PFSK-1 (cell line): ENCODE measurements at regions not wholly inside any gene's neighbourhood (a gene's known extent, or its start where the extent isn't known, plus 50 kb on each side); places are given as distances from the start of the nearest gene placed in this dataset.

Source experiments
- FOXP2 ChIP-seq: optimal IDR thresholded peaks from 2 replicates; pipeline ENCODE3; 2011; ENCODE audit warnings: borderline replicate concordance, control low read depth, inconsistent platforms; ENCODE audit not compliant: insufficient read depth; ENCODE audit errors: extremely low read length, extremely low read depth
- POLR2AphosphoS5 ChIP-seq: IDR thresholded peaks from 2 replicates; pipeline ENCODE4 v1.6.1; 2012; ENCODE audit warnings: low read depth, mild to moderate bottlenecking, control low read depth, low read length, moderate library complexity
- REST ChIP-seq, 2 experiments: IDR thresholded peaks; 2 replicates each; pipeline versions ENCODE4 v1.6.1 to v1.8.0; 2011 to 2012; ENCODE audit warnings: low read depth in 2 of 2, low read length in 2 of 2, control low read depth in 1 of 2, inconsistent platforms in 1 of 2, mild to moderate bottlenecking in 1 of 2, moderate library complexity in 1 of 2; ENCODE audit not compliant: insufficient read depth in 1 of 2
- SIN3A ChIP-seq: IDR thresholded peaks from 2 replicates; pipeline ENCODE4 v1.6.1; 2012; ENCODE audit warnings: mild to moderate bottlenecking, low read length, moderate library complexity, borderline replicate concordance; ENCODE audit not compliant: insufficient read depth
- TAF1 ChIP-seq: IDR thresholded peaks from 2 replicates; pipeline ENCODE4 v1.6.1; 2012; ENCODE audit warnings: low read length, control low read depth, borderline replicate concordance; ENCODE audit not compliant: insufficient read depth

- no peak for TF ChIP-seq POLR2AphosphoS5
- TF ChIP-seq SIN3A: no peak
These were observed 682.7 kb upstream of the ARGLU1 start for GRCh38 chr13:107250628-107251027.

- TF ChIP-seq SIN3A (no peak), TAF1 (no peak), FOXP2 (no peak), REST (IDR thresholded peaks at IDR 0.05; ENCODE audit: insufficient read depth in 1 of 2, low read depth in 2 of 2, low read length in 2 of 2) (no peak), POLR2AphosphoS5 (no peak)
These were observed 676.3 kb upstream of the ARGLU1 start for GRCh38 chr13:107244241-107244640.

GRCh38 chr13:107242138-107242537 lies 674.2 kb upstream of the ARGLU1 start:
- TF ChIP-seq SIN3A (no peak), REST (IDR thresholded peaks at IDR 0.05; ENCODE audit: insufficient read depth in 1 of 2, low read depth in 2 of 2, low read length in 2 of 2) (no peak), TAF1 (no peak), POLR2AphosphoS5 (no peak), FOXP2 (no peak)

- no peak for TF ChIP-seq POLR2AphosphoS5
- TF ChIP-seq SIN3A: no peak
- no peak for TF ChIP-seq REST (IDR thresholded peaks at IDR 0.05; ENCODE audit: insufficient read depth in 1 of 2, low read depth in 2 of 2, low read length in 2 of 2)
- TF ChIP-seq FOXP2: no peak
- TF ChIP-seq TAF1: no peak
These were observed 673.4 kb upstream of the ARGLU1 start for GRCh38 chr13:107241381-107241780.

GRCh38 chr13:107239213-107239612 lies 671.3 kb upstream of the ARGLU1 start:
- no peak for TF ChIP-seq TAF1
- no peak for TF ChIP-seq POLR2AphosphoS5
- TF ChIP-seq SIN3A: no peak
- TF ChIP-seq FOXP2: no peak
- no peak for TF ChIP-seq REST (IDR thresholded peaks at IDR 0.05; ENCODE audit: insufficient read depth in 1 of 2, low read depth in 2 of 2, low read length in 2 of 2)
